ENCODE measurements at regions not wholly inside any gene's neighbourhood (a gene's known extent, or its start where the extent isn't known, plus 50 kb on each side); places are given as distances from the start of the nearest gene placed in this dataset.
"Not testable (repeated sequence)": the region's sequence is repeated elsewhere in the genome, so short reads cannot be mapped to it uniquely, and the experiment has no call there.

DNA sequence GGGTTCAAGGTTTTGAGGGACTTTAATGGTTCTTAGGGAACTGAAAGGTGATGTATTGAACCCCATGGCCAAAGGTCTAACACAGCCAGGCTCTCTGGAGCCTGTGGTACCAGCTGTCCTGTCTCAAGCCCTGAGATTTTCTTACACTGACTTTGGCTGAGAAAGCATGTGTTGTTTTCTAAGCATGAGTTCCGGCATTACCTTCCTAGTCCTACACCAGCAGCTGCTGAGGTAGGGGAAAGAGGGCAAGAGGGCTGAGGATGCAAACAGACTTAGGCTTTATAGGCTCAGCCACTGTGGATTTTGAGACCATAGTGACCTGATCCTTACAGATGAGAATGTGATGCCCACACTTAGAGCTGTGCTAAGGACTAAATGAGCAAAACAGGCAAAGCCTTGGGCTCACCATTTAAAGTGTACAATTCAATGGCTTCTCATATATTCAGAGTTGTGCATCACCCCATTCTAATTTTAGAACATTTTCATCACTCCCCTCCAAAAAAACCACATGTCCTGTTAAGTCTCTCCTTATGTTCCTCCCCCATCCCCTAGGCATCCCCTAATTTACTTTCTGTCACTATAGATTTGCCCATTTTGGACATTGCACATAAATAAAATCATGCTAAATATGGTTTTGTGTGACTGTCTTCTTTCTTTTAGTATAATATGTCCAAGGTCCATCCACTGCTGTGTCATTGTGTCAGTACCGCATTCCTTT lies 99.7 kb upstream of the OTOS start:
- DNase-seq (ENCODE audit: low spot score) = no peak

DNA sequence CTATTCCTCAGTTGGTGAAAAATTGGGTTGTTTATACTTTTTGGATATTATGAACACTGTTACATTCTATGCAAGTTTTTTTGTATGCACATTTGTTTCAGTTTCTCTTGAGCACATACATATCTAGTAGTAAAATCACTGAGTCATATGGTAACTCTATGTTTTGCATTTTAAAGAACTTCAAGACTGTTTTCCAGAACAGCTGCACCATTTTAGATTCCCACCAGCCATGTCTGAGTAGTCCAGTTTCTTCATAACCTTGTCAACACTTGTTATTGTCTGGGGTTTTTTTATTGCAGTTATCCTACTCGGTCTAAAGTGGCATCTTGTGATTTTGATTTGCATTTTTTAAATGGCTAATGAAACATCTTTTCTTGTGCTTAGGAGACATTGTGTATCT lies 100.3 kb upstream of the OTOS start:
- no peak for DNase-seq (ENCODE audit: low spot score)

DNA sequence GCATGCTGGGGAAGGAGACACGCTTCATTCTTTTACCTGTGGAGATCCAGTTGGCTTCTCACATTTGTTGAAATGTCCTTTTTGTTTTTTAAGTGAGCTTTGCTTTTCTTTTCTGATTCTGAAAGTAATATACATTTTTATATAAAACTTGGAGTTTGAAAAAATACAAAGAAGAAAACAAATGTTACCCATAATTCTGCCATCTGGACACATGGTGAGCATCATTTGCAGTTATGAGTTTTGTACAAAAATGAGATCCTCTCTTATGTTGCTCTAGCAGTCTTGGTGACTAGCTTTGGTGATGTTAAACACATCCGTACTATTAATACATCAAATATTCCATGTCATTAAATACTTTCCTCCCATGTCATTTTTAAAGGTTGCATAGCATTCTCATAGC lies 101.1 kb upstream of the OTOS start:
- DNase-seq (ENCODE audit: low spot score) = no peak

DNA sequence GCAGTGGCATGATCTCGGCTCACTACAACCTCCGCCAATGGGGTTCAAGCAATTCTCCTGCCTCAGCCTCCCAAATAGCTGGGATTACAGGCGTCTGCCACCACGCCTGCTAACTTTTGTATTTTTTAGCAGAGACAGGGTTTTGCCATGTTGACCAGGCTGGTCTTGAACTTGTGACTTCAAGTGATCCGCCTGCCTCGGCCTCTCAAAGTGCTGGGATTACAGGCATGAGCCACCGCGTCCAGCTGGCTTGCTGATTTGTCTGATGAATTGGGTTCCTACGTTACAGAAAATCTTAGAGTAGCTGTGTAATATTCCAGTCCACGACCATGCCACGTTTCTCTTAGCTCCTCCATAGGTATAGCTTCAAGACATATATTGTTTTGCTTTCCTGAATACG lies 102.6 kb upstream of the OTOS start:
- not testable (repeated sequence) for DNase-seq (ENCODE audit: low spot score)

DNA sequence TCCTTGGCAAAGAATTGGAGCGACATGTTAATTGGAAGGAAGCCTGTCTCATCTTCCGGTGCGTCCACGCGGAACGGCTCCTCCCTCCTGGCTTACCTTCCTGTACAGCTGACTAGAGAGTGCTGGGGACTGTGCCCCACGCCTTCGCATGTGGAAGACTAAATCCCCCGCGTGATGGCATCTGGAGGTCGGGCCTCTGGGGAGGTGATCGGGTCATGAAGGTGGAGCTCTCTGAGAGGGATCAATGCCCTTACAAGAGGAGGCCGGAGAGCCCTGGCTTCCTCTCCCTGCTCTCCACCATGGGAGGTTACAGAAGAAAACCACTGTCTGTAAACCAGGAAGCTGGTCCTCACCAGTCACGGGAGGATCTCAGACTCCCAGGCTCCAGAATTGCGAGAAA lies 104.1 kb upstream of the OTOS start:
- DNase-seq (ENCODE audit: low spot score) = no peak

DNA sequence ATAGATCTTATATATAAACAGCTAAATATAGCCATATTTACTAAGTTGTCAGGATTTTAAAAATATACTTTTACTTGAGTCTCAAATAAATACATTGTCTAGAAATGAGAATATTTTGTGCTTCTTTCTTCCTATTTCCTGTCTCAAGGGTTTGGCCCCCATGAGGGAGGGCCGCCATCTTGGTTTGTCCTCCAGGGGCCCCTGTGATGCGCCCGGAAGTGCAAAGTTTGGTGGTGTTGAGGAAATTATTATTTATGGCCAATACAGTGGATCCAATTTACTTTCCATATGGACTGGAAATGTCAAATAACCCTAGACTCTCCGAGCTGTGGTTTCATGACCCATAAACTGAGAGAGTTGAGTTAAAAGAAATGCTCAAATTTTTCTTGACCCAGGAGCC lies 104.7 kb upstream of the OTOS start:
- DNase-seq (ENCODE audit: low spot score) = no peak

DNA sequence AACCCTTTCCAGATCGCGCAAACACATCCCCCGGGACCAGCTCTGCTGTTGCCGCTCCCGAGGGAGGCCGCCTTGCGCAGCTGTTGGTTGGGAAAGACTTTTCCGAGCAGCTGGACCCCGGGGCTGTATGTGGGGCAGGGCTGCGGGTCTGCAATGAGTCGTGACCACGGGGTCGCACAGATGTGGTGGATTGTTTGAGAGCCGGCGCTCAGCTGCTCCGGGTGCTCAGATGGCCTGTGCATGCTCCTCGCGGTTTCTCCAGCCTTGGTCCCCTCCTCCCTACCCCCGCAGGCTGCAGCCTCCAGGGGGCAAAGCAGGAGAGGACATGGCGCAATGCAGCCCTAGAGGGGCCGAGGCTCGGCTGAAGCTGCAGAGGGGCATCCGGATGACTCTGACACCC lies 105.2 kb upstream of the OTOS start:
- no peak for DNase-seq (ENCODE audit: low spot score)

DNA sequence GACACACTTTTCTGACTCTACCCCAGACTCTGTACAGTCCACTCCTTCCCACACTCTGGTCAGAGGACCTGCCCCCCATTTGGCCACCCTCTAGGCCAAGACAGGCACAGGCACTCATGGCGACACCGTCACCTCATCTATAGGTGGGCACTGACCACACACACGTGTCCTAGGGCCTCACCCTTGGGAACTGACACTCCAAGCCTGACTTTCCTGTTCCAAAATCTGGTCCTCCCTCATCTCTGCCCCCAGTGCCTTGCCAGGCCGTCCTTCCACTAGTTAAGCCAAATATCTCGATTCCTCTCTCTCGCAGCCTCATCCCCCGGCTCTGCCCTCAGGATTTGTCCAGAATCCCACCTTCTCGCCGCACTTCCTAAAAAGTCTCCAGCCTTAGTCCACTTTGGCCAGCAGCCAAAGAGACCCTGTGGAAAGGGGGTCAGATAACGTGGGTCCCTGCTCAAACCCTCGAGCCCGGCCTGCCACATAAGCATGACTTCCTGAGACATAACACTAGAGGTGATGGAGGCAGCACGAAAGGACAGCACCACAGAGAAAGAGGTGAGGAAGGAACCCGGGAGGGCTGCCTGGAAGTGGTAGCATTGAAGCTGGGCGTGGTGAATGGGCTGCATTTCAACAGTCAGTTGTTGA lies 105.8 kb upstream of the OTOS start:
- DNase-seq (ENCODE audit: low spot score) = no peak

DNA sequence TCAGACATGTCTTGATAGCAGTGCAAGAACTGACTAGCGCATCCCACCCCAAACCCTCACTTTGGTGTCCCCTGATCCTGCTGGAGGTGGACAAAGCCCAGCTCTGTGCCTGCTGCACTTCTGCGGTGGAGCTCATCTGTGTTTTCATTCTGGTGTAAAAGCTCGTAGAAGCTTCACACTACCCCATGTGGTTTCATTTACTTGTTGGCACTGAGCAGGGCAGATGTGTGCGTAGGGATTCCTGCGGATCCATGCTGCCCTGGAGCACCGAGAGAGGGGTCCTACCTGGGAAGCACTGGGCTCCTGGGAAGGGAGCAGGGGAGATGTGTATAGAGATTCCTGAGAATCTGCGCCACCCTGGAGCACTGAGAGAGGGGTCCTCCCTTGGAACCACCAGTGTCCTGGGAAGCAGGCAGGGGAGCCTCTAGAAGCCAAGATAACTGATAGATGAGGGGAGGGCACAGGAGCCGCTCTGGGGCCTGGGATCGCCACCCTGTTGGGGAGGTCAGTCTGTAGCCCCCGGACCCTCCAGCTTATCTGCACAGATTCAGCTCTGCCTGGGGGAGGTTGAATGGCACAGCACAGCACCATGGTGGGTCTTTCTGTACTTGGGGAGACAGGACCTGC lies 106.9 kb upstream of the OTOS start:
- DNase-seq (ENCODE audit: low spot score) = no peak

DNA sequence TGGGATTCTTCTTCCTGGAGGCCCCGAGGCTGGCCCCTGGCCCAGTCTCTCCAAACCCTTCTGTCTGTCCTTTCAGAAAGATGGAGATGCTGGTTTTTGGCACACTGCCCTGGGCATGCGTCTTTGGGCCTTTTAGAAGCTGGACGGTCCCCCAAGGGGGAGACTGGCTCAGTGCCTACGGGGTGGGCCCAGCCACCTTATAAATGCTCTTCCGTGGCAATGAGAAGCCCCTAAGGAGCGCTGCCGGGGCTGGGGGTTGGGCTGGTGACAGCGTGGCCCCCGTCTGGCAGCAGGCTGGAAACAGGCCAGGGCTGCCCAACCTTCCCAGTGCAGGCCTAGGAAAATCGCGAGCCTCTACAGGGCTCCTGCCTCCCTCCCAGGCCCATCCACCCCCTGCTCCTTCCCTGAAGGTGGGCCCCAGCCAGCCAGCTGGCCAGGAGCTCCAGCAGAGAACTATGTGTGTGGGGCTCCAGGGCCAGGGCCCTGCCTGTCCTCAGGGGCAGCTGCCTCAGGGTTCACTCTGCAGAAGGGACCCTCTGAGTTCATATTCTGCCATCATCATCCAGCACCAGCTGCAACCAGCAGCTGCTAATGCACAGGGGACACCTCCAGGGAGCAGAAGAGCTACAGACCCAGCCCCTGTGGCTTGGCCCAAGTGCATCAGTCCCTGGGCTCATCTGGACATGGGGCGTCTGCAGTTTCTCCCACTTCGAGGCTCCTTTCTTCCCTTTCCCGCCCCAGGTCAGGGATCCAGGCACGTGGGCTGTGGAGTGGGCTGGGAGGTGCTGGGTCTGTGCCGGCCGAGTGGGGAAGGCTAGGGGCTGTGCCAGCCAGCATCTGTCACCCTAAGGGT lies 107.6 kb upstream of the OTOS start:
- no peak for DNase-seq (ENCODE audit: low spot score)

DNA sequence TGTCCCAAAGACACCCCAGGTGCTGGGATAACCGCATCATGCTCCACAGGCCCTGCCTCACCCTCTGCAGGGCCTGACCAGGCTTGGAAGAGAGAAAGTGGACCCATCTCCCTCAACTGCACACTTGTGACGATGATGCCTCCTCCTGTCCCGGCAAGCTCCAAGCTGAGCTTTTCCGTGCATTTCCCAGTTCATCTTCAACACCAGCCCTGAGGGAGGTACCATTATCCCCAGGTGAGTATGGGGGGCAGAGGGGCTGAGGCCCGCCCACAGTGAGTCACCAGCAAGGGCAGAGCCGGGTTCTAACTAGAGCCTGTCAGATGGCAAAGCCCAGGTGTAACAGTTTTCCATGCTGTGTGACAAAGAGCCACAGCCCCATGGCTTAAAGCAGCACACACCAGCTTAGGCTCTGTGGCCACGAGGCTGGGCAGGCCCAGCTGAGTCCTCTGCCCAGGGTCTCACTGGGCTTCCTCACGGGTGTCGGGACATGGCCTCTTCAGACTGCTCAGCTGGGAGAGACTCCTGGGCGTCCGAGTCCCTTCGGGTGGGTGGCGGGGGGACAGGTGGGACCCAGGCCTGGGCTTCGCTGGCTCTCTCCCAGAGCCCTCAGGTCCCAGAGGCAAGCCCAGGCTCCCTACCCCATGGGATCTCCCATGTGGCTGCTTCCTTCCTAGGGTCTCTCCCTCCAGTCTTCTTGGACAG lies 108.4 kb upstream of the OTOS start:
- DNase-seq (ENCODE audit: low spot score) = no peak

DNA sequence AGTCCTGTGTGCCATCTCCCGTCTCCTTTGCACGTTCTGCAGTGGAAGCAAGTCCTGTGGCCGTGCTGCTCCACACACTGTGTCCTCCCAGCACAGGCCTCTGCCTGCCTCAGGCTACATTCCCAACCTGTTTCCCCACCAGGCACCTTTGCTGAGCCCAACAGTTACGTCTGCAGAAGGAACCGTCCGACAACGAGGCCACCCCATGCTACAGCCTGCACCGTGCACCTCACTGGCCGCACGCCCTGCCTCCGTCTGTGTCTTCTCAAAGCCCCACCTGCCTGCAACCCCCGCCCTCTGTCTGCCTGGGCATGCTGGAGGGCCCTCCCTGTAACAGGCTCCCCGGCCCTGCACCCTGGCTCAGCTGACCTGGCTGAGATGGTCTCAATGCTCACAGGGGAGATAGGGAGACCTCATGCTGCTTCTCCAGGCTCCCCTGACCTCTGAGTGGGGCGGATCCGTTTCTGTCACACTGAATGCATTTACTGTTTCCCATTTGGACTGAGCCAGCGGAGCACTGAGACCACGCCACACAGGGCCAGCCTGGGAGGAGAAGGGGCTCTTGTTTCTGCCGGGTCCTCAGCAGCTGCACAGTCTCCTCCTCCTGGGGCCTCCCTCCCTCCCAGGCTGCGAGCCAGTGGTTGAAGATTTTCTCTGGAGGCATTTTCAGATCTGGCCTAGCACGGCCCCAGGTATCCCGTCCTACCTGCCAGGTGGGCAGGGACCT lies 109.1 kb upstream of the OTOS start:
- DNase-seq (ENCODE audit: low spot score) = no peak

DNA sequence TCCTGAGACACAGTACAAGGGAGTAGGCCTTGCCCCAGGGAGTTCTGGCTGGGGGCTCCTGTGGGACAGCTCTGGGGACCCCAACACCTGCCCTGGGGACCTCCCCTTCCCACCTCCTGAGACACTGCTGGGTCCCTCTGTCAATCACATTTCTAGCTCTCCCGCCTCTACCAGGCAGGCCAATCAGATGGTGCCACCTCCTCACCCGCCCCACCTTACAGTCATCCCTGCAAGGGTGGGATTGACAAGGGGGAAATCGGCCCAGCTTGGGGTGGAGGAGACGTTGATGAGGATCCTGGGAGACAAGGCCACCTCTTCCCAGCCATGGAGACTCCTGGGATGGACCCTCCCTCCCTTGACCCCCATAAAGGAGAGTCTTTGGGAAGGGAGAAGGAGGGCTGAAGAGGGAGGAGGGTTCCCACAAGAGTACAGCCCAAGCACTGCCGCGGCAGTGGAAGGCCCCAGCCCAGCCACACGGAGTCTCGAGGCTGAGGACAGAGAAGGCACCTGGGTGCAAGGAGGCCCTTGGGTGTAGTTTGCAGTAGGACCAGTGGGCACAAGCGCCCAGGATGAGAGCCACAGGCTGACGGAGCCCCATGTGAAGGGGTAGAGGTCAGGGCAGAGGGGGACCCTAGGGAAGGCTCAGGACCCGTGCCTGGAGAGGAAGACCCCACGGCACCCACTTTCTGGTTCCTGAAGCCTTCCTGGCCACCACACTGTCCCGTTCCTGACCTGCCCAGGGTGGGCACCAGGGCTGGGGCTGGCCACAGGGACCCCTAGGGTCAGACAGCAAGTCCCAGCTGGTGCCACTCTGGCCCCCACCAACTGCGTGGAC lies 109.9 kb upstream of the OTOS start:
- DNase-seq (ENCODE audit: low spot score) = no peak

DNA sequence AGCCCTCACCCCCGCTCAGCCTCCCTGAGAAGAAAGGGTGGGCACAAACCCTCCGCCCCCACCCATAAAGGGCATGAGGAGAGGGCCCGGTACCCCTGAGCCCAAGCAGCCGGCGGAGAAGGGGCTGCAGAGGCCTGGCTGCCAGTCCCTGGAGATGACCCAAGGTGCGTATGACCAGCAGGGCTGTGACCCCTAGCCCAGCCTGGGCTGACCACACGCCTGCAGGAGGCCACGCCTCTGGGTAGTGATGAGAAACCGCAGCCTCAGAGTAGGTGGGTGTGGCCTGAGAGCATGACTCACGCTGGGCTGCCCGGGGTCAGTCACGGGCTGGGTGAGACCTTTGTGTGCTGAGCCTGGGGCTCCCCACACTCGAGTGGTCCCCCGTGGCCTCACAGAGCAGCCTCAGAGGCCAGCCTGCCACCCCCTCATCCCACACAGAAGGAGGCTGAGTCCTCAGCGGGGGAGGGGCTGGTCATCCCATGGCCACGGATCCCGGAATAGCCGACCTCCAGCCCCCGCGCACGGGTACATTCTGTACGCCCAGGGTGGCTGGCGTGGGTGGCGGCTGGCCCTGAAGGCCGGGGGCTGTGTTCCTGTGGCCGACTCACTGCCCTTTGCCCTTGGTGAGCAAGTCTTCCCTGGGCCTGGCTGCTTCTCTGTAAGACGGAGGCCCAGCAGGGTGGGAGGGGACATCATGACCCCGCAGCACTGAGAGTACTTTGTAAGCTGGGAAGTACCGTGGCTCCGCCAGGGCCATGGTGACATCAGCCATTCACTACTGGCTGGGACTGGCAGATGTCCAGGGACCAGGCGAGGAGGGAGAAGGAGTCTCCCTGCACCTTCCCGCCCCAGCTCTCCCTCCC lies 110.8 kb upstream of the OTOS start:
- DNase-seq (ENCODE audit: low spot score) = no peak

DNA sequence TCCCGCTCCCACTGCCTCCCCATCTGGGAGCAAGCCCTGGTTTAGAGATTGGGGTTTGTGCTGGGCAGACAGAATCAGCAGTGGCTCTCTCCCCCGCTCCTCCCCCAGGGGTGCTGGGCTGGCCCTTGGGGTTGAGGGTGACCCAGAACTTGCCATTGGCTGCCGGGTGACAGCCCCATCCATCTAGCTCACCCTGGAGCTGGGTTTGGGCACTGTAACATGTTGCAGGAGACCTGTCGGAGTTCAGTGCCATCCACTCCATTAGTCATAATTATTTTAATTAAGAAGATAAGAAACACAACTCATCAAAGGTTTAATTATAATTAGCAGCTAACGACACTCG lies 111.4 kb upstream of the OTOS start:
- DNase-seq (ENCODE audit: low spot score) = no peak

DNA sequence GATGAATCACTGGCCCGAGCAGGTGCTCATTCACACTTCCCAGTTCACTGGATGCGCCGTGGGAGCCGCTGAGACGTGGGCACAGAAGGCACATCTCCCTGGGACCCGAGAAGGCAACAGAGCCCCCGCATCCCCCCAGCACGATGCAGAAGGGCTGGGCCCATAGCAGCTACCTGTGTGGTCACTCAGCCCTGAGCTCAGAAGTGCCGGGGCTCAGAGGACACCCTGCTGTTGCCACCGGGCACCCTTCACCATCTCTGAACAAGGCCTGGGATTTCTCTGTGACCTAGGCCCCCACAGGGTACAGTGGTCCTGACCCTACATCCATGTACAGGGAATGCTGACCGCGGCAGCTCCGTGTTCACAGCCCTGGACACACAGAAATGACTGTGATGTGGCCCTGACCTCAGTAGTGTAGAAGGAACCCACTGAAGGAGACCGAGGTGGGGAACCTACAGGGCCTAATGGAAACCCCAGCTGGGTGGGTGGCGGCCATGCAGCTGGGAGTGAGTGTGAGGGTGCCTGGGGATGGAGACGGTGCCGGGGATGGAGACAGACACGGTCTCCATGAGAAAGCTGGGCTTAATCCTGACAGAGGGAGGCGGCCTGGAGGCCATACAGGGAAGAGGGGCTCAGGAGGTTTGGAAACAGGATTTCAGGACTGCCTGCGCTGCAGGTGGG lies 111.9 kb upstream of the OTOS start:
- DNase-seq (ENCODE audit: low spot score) = no peak

DNA sequence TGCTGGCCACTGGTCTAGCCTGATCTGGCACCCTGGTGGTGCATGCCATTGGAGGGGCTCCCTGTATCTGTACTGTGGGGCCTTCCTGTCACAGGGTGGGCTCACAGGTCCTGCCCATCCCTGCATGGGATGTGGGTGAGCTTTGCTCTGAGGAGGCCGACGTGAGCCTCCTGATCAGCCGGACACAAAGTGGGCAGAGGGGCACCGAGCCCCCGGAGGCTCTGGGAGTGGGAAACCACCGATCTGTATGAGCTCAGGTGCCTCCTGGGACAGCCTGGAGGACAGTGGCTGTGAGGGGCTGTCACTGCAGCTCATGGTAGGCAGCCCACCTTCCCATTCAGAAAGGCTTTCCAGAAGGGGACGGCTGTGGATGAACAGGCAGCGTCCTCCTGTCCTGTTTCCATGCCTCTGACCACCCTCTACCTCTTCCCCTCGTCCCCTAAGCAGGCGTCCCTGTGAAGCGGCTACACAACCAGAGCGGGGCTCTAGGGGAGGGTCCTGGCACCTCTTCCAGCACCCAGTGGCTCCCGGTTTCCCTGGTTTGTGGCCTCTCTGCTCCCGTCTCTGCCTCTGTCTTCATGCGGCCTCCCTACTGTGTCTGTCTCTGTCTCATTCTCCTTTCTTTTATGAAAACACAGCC lies 112.5 kb upstream of the OTOS start:
- DNase-seq (ENCODE audit: low spot score) = no peak

DNA sequence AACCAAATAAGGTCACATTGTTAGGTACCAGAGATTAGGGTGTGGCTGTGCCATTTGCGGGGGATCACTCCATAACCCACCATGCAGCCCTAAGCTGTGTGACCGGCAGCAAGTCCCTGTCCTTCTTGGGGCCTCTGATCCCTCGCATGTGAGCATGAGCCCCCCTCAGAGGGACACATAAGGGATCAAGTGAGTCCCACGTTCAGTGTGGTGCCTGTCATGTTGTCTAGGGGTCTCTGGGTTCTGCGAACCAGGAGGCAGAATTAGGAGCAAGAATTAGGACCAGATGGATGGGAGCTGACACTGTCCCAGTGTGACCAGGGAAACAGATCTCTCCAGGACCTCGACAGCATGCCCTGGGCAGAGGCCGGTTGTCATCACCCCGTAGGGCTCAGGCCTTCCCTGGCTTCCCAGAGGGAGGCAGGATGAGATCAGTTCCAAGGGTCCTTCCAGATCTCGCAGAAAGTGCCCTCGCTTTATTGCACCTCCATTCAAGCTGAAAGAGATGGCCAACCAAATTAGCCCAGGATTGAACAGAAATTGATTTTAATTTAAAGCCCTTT lies 113.2 kb upstream of the OTOS start:
- DNase-seq (ENCODE audit: low spot score) = no peak

All from germinal center (tissue), 1 donor.